ENCODE measurements at regions not wholly inside any gene's neighbourhood (a gene's known extent, or its start where the extent isn't known, plus 50 kb on each side); places are given as distances from the start of the nearest gene placed in this dataset.

- Histone ChIP-seq H3K27me3 (ENCODE audit: control insufficient read depth in 2 of 2, insufficient read depth in 2 of 2, low read length in 2 of 2) (no peaks in the 10 kb centered on the region), H3K36me3 (ENCODE audit: control insufficient read depth, insufficient read depth, low read length) (no peaks in the 10 kb centered on the region), H3K4me3 (no peak overlapping the region), H3K4me1 (replicated peaks in 1 of 2; ENCODE audit: control insufficient read depth in 2 of 2, insufficient read depth in 2 of 2, low read length in 2 of 2) (no peaks in the 10 kb centered on the region), H3K9me3 (replicated peaks; ENCODE audit: control insufficient read depth, insufficient read depth, low read depth, low read length) (no peaks in the 10 kb centered on the region), H3K9ac (ENCODE audit: insufficient read depth in 1 of 2, low read depth in 2 of 2, low read length in 2 of 2) (no peak overlapping the region), H3K4me2 (ENCODE audit: insufficient read depth, low read length) (no peak overlapping the region), H3K9me1 (ENCODE audit: control insufficient read depth, insufficient read depth, low read length) (no peaks in the 10 kb centered on the region), H3K79me2 (ENCODE audit: control insufficient read depth, insufficient read depth, low read length) (no peaks in the 10 kb centered on the region), H3K27ac (ENCODE audit: extremely low read depth, low read depth, low read length) (no peak overlapping the region), H4K20me1 (replicated peaks; ENCODE audit: control insufficient read depth, insufficient read depth, low read length) (no peaks in the 10 kb centered on the region), H2AFZ (ENCODE audit: low read depth, low read length) (no peak overlapping the region)
- no peak for FAIRE-seq
- in situ Hi-C loops (cut with MboI) = no loop called here
- no peak for TF ChIP-seq SETDB1 (IDR thresholded peaks at IDR 0.05; ENCODE audit: low read length)
- no peak for TF ChIP-seq TARDBP (IDR thresholded peaks at IDR 0.05)
- no peak for TF ChIP-seq GATA2 (CRISPR knock-in tag; IDR thresholded peaks at IDR 0.05)
- TF ChIP-seq ZNF239 (CRISPR knock-in tag; IDR thresholded peaks at IDR 0.05) = no peak
- TF ChIP-seq FUS (optimal IDR thresholded peaks at IDR 0.05; ENCODE audit: low read depth, low read length) = no peak
- no peak for TF ChIP-seq RBM39 (optimal IDR thresholded peaks at IDR 0.05; ENCODE audit: low read depth, low read length)
- TF ChIP-seq ZNF384 (IDR thresholded peaks at IDR 0.05; ENCODE audit: low read depth, low read length) = no peak
- no peak for TF ChIP-seq ZBED1 (IDR thresholded peaks at IDR 0.05)
- TF ChIP-seq FOSL1 (tag; conservative IDR thresholded peaks at IDR 0.05) = no peak
- no peak for TF ChIP-seq BRF2 (IDR thresholded peaks at IDR 0.05; ENCODE audit: borderline replicate concordance, insufficient read depth, insufficient read length)
- no peak for TF ChIP-seq DMBX1 (CRISPR knock-in tag; IDR thresholded peaks at IDR 0.05; ENCODE audit: borderline replicate concordance)
- TF ChIP-seq SIRT6 (IDR thresholded peaks at IDR 0.05; ENCODE audit: low read depth, low read length) = no peak
- TF ChIP-seq ESRRB (CRISPR knock-in tag; IDR thresholded peaks at IDR 0.05; ENCODE audit: borderline replicate concordance) = no peak
- no TSS peak for BruUV-seq (replicated peaks)
- no peak for ATAC-seq
- intact Hi-C loops (cut with micrococcal nuclease) = no loop called here
- no peak for DNase-seq (ENCODE audit: extremely low read depth in 1 of 4, low spot score in 3 of 4)
- ChIA-PET CTCF (ENCODE audit: low intra/inter-chr PET ratio) (no interaction called here), POLR2A (no interaction called here)
- 38% methylated on average over 3 of the region's 3 CpGs for WGBS (ENCODE audit: insufficient coverage, low coverage, missing lambda C conversion rate)
Measured at GRCh38 chr12:18966954-18967353, 162.6 kb upstream of the PLEKHA5 start.

Data from K562 (cell line).